CD14-positive monocyte (primary cell): ENCODE measurements at regions not wholly inside any gene's neighbourhood (a gene's known extent, or its start where the extent isn't known, plus 50 kb on each side); places are given as distances from the start of the nearest gene placed in this dataset.

Experiments
- DNase-seq, 3 donors: peaks; one replicate each; pipeline ENCODE4 v3.0.0-alpha.2; 2011 to 2022
- H2AFZ ChIP-seq: 2 replicates; pipeline ENCODE4 v1.6.0; 2012; ENCODE audit warnings: mild to moderate bottlenecking, low read depth, low read length, inconsistent platforms; ENCODE audit not compliant: insufficient read depth, poor library complexity, severe bottlenecking
- H3K27ac ChIP-seq, 2 donors: 1 replicate in 1 of 2; 2 replicates in 1 of 2; pipeline ENCODE4 v1.5.1; 2012 to 2013; ENCODE audit warnings: low read length in 2 of 2, control low read depth in 1 of 2, inconsistent platforms in 1 of 2, low read depth in 1 of 2, mild to moderate bottlenecking in 1 of 2
- H3K27me3 ChIP-seq, 2 donors: one replicate each; pipeline versions ENCODE4 v1.6.0 to v1.6.1; 2011 to 2013; ENCODE audit warnings: low read length in 2 of 2; ENCODE audit not compliant: control insufficient read depth in 2 of 2, insufficient read depth in 2 of 2
- H3K36me3 ChIP-seq, 2 donors: replicated peaks in 1 of 2; 1 replicate in 1 of 2; 2 replicates in 1 of 2; pipeline versions ENCODE4 v1.5.1 to v1.6.1; 2012 to 2013; ENCODE audit warnings: low read length in 2 of 2, control low read depth in 1 of 2, inconsistent platforms in 1 of 2, mild to moderate bottlenecking in 1 of 2; ENCODE audit not compliant: insufficient read depth in 2 of 2, control insufficient read depth in 1 of 2
- H3K4me1 ChIP-seq, 2 donors: 1 replicate in 1 of 2; 2 replicates in 1 of 2; pipeline versions ENCODE4 v1.5.1 to v1.6.1; 2012 to 2013; ENCODE audit warnings: low read length in 2 of 2, control low read depth in 1 of 2, inconsistent platforms in 1 of 2, mild to moderate bottlenecking in 1 of 2, moderate library complexity in 1 of 2; ENCODE audit not compliant: insufficient read depth in 2 of 2, control insufficient read depth in 1 of 2
- H3K4me2 ChIP-seq: replicated peaks from 2 replicates; pipeline ENCODE3; 2012; ENCODE audit warnings: low read length, moderate library complexity, mild to moderate bottlenecking; ENCODE audit not compliant: poor library complexity, severe bottlenecking; ENCODE audit errors: extremely low read depth
- H3K4me3 ChIP-seq, 3 experiments: fragments of 200-600 bp in 1 of 3; sonication (generic) in 1 of 3; replicated peaks in 1 of 3; 1 replicate in 2 of 3; 2 replicates in 1 of 3; pipeline ENCODE4 v1.5.1; 2011 to 2013; ENCODE audit warnings: low read length in 3 of 3, mild to moderate bottlenecking in 3 of 3, control low read depth in 2 of 3, low read depth in 2 of 3, inconsistent platforms in 1 of 3, moderate library complexity in 1 of 3
- H3K79me2 ChIP-seq: 2 replicates; pipeline ENCODE4 v1.6.0; 2012; ENCODE audit warnings: mild to moderate bottlenecking, control low read depth, inconsistent platforms, low read length, moderate library complexity; ENCODE audit not compliant: insufficient read depth
- H3K9ac ChIP-seq: 2 replicates; pipeline ENCODE4 v1.6.0; 2017; ENCODE audit warnings: low read length, mild to moderate bottlenecking; ENCODE audit not compliant: insufficient read depth, poor library complexity, severe bottlenecking
- H3K9me3 ChIP-seq, 2 donors: replicated peaks in 1 of 2; 1 replicate in 1 of 2; 2 replicates in 1 of 2; pipeline versions ENCODE4 v1.5.1 to v1.6.1; 2012 to 2013; ENCODE audit warnings: low read length in 2 of 2, control low read depth in 1 of 2; ENCODE audit not compliant: control insufficient read depth in 1 of 2, insufficient read depth in 1 of 2
- H4K20me1 ChIP-seq: 2 replicates; pipeline ENCODE4 v1.6.0; 2012; ENCODE audit warnings: mild to moderate bottlenecking, low read length, control low read depth, moderate library complexity; ENCODE audit not compliant: insufficient read depth
- H3K27ac Mint-ChIP-seq, 7 donors: one replicate each; pipeline ENCODE4 v1.8.0; 2020; ENCODE audit warnings: mild to moderate bottlenecking in 7 of 7, mixed read lengths in 7 of 7, moderate library complexity in 6 of 7, inconsistent platforms in 2 of 7
- H3K27me3 Mint-ChIP-seq, 3 donors: one replicate each; pipeline ENCODE4 v1.8.0; 2021 to 2022; ENCODE audit warnings: low read depth in 3 of 3, mild to moderate bottlenecking in 3 of 3, mixed read lengths in 3 of 3, moderate library complexity in 3 of 3, inconsistent platforms in 1 of 3
- H3K36me3 Mint-ChIP-seq, 2 donors: one replicate each; pipeline ENCODE4 v1.8.0; 2020; ENCODE audit warnings: mixed read lengths in 2 of 2, inconsistent platforms in 1 of 2, mild to moderate bottlenecking in 1 of 2
- H3K4me1 Mint-ChIP-seq: one replicate; pipeline ENCODE4 v1.8.0; 2020; ENCODE audit warnings: mild to moderate bottlenecking, mixed read lengths
- H3K4me3 Mint-ChIP-seq, 2 donors: one replicate each; pipeline ENCODE4 v1.8.0; 2020; ENCODE audit warnings: mild to moderate bottlenecking in 2 of 2, mixed read lengths in 2 of 2, moderate library complexity in 1 of 2
- H3K9me3 Mint-ChIP-seq, 7 donors: one replicate each; pipeline ENCODE4 v1.8.0; 2020 to 2022; ENCODE audit warnings: mixed read lengths in 7 of 7, mild to moderate bottlenecking in 6 of 7, moderate library complexity in 6 of 7, inconsistent platforms in 2 of 7
- WGBS: methylation state at CpG from one replicate; pipeline ENCODE4 v1.1.5; 2013; ENCODE audit warnings: missing lambda C conversion rate; ENCODE audit not compliant: insufficient coverage; 5-methylcytosine and 5-hydroxymethylcytosine counted together
- intact Hi-C, 2 donors: fragments of 100-400 bp; cut with micrococcal nuclease; formaldehyde crosslinking; loops; one replicate each; pipeline versions ENCODE4 v1.15.0 to v1.15.1; 2023
- TF ChIP-seq, protein P1 (sequence below): fragments of 200-600 bp; IDR thresholded peaks from one replicate; pipeline ENCODE4 v1.8.0; 2022; ENCODE audit warnings: antibody characterized with exemption, mild to moderate bottlenecking

DNA sequence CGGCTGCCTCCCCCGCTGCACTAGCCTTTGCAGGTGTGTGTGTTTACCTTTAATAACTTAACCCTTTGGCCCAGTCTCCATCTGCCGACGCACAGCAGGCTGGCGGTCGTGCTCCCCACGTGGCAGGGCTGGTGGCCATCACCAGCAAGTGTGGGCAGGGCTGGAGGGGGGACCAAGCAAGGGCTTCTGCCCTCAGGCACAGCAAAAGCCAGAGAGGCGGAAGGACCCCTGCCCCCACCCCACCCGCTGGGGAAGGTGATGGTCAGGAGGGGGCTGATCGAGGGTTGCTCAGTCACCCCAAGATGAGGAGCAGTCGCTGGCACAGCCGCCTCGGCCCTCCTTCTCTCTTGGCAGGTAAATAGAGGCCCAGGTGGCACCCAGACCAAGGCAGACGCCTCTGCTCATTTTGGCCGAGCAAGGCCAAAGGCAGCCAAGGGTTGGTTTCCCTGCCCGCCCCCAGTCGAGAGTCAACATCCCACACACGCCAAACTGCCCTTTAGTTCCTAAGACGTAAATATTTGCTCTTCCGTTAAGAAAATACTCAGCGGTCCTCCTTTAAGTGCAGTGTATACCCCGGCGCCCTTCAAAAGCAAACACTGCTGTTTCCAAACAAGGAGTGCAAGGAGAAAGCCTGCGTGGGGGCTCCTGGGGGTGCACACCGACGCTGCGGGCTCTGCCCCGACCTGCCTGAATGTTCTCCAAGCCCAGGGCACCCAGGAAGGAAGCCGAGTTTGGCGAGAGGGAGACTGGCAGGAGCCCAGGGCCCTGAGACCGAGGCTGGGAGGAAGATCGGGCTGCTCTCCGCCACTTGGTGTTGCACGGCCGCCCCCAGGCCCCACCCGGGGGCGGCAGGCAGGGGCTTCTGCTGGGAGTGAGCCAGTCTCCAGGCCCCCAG, 82.7 kb downstream of the SIK1 start:
- H3K27ac Mint-ChIP-seq: peak overlapping the region in 2 of 7 donors; percentile 46 to 63
- no peak overlapping the region for H3K9ac ChIP-seq
- H3K27me3 Mint-ChIP-seq: peaks cover 1 to 4% (median 3%) of the 10 kb centered on the region in 3 donors

More for the DNA sequence above, 82.7 kb downstream of the SIK1 start:
- no peak overlapping the region for H2AFZ ChIP-seq
- no peaks in the 10 kb centered on the region for H3K79me2 ChIP-seq
- H3K4me2 ChIP-seq: no peak overlapping the region
- no peak for DNase-seq
- no peaks in the 10 kb centered on the region for H3K36me3 ChIP-seq
- no peaks in the 10 kb centered on the region for H4K20me1 ChIP-seq
- H3K27ac ChIP-seq: no peak overlapping the region
- H3K9me3 ChIP-seq: peaks cover 0 to 8% of the 10 kb centered on the region in 2 donors
- peaks cover 28 to 30% of the 10 kb centered on the region in 2 donors for H3K4me1 ChIP-seq
- no peak overlapping the region for H3K4me3 Mint-ChIP-seq
- TF ChIP-seq, protein P1, sequence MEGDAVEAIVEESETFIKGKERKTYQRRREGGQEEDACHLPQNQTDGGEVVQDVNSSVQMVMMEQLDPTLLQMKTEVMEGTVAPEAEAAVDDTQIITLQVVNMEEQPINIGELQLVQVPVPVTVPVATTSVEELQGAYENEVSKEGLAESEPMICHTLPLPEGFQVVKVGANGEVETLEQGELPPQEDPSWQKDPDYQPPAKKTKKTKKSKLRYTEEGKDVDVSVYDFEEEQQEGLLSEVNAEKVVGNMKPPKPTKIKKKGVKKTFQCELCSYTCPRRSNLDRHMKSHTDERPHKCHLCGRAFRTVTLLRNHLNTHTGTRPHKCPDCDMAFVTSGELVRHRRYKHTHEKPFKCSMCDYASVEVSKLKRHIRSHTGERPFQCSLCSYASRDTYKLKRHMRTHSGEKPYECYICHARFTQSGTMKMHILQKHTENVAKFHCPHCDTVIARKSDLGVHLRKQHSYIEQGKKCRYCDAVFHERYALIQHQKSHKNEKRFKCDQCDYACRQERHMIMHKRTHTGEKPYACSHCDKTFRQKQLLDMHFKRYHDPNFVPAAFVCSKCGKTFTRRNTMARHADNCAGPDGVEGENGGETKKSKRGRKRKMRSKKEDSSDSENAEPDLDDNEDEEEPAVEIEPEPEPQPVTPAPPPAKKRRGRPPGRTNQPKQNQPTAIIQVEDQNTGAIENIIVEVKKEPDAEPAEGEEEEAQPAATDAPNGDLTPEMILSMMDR: no peak
- no peaks in the 10 kb centered on the region for H3K27me3 ChIP-seq
- WGBS: 79% methylated on average over 30 of the region's 37 CpGs
- no peak overlapping the region for H3K4me3 ChIP-seq
- no peaks in the 10 kb centered on the region for H3K36me3 Mint-ChIP-seq
- peaks cover 0 to 11% (median 2%) of the 10 kb centered on the region in 7 donors for H3K9me3 Mint-ChIP-seq
- H3K4me1 Mint-ChIP-seq: peaks cover 27% of the 10 kb centered on the region
- intact Hi-C loops: no loop called here
